ENCODE measurements at regions not wholly inside any gene's neighbourhood (a gene's known extent, or its start where the extent isn't known, plus 50 kb on each side); places are given as distances from the start of the nearest gene placed in this dataset.
"Not testable (repeated sequence)": the region's sequence is repeated elsewhere in the genome, so short reads cannot be mapped to it uniquely, and the experiment has no call there.

DNA sequence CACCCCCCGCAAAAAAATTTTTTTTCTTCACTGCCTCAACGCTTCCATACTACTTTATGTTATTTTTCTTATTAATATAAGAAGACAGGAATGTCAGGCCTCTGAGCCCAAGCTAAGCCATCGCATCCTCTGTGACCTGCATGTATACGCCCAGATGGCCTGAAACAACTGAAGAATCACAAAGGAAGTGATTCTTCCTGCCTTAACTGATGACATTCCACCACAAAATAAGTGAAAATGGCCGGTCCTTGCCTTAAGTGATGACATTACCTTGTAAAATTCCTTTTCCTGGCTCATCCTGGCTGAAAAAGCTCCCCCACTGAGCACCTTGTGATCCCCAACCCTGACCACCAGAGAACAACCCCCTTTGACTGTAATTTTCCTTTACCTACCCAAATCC lies 258.7 kb upstream of the KCND2 start:
- TF ChIP-seq EZH2phosphoT487 (IDR thresholded peaks at IDR 0.05; ENCODE audit: borderline replicate concordance, low read length) = not testable (repeated sequence)
- TF ChIP-seq, protein P1, sequence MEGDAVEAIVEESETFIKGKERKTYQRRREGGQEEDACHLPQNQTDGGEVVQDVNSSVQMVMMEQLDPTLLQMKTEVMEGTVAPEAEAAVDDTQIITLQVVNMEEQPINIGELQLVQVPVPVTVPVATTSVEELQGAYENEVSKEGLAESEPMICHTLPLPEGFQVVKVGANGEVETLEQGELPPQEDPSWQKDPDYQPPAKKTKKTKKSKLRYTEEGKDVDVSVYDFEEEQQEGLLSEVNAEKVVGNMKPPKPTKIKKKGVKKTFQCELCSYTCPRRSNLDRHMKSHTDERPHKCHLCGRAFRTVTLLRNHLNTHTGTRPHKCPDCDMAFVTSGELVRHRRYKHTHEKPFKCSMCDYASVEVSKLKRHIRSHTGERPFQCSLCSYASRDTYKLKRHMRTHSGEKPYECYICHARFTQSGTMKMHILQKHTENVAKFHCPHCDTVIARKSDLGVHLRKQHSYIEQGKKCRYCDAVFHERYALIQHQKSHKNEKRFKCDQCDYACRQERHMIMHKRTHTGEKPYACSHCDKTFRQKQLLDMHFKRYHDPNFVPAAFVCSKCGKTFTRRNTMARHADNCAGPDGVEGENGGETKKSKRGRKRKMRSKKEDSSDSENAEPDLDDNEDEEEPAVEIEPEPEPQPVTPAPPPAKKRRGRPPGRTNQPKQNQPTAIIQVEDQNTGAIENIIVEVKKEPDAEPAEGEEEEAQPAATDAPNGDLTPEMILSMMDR (IDR thresholded peaks at IDR 0.05; ENCODE audit: low read depth, low read length, poor library complexity, severe bottlenecking) = not testable (repeated sequence)

All from DOHH2 (cell line).